GM23338 (cell line): ENCODE measurements at regions not wholly inside any gene's neighbourhood (a gene's known extent, or its start where the extent isn't known, plus 50 kb on each side); places are given as distances from the start of the nearest gene placed in this dataset.

Experiments
- ATAC-seq: fragments of 200-7000 bp; cut with Tn5 transposase; 3 replicates; pipeline ENCODE4 v1.9.1; 2020
- DNase-seq: peaks from one replicate; pipeline ENCODE4 v3.0.0-alpha.2; 2015; ENCODE audit warnings: low spot score
- H2AFZ ChIP-seq: fragments of 200-600 bp; sonication (generic); 2 replicates; pipeline ENCODE4 v1.8.0; 2016; ENCODE audit warnings: antibody characterized with exemption, mild to moderate bottlenecking, moderate library complexity
- H3F3A ChIP-seq: fragments of 200-600 bp; sonication (generic); replicated peaks from 2 replicates; pipeline ENCODE4 v1.8.0; 2017; ENCODE audit warnings: antibody characterized with exemption, mixed run types, low read depth
- H3K27ac ChIP-seq: fragments of 200-600 bp; sonication (generic); 2 replicates; pipeline ENCODE4 v1.6.1; 2016; ENCODE audit warnings: low read depth
- H3K27me3 ChIP-seq: fragments of 200-600 bp; sonication (generic); 2 replicates; pipeline ENCODE4 v1.8.0; 2016; ENCODE audit warnings: mild to moderate bottlenecking, mixed run types, moderate library complexity; ENCODE audit not compliant: insufficient read depth
- H3K36me3 ChIP-seq: fragments of 200-600 bp; sonication (generic); 2 replicates; pipeline ENCODE4 v1.8.0; 2016; ENCODE audit warnings: mild to moderate bottlenecking; ENCODE audit not compliant: insufficient read depth
- H3K4me1 ChIP-seq: fragments of 200-600 bp; sonication (generic); 2 replicates; pipeline ENCODE4 v1.8.0; 2016; ENCODE audit warnings: mild to moderate bottlenecking, moderate library complexity; ENCODE audit not compliant: insufficient read depth
- H3K4me2 ChIP-seq: fragments of 200-600 bp; sonication (generic); 2 replicates; pipeline ENCODE4 v1.7.1; 2017; ENCODE audit warnings: mixed run types
- H3K4me3 ChIP-seq: fragments of 200-600 bp; sonication (generic); 2 replicates; pipeline ENCODE4 v1.6.1; 2016; ENCODE audit warnings: mixed run types
- H3K79me2 ChIP-seq: fragments of 200-600 bp; sonication (generic); replicated peaks from 2 replicates; pipeline ENCODE4 v1.8.0; 2017; ENCODE audit warnings: mild to moderate bottlenecking; ENCODE audit not compliant: insufficient read depth
- H3K9me2 ChIP-seq: fragments of 200-600 bp; sonication (generic); 2 replicates; pipeline ENCODE4 v1.8.0; 2017; ENCODE audit not compliant: insufficient read depth
- H4K20me1 ChIP-seq: fragments of 200-600 bp; sonication (generic); replicated peaks from 2 replicates; pipeline ENCODE4 v1.8.0; 2017; ENCODE audit warnings: mild to moderate bottlenecking; ENCODE audit not compliant: insufficient read depth
- H3K27ac Mint-ChIP-seq: 2 replicates; pipeline ENCODE4 v1.8.0; 2020; ENCODE audit warnings: inconsistent platforms, mild to moderate bottlenecking, moderate library complexity, mixed read lengths
- H3K27me3 Mint-ChIP-seq: 3 replicates; pipeline ENCODE4 v1.8.0; 2022; ENCODE audit warnings: low read depth, mild to moderate bottlenecking, moderate library complexity, mixed read lengths, inconsistent platforms; ENCODE audit not compliant: insufficient read depth, poor library complexity
- H3K36me3 Mint-ChIP-seq: 3 replicates; pipeline ENCODE4 v1.8.0; 2021; ENCODE audit warnings: low read depth, mild to moderate bottlenecking, inconsistent platforms, moderate library complexity, mixed read lengths
- H3K4me1 Mint-ChIP-seq: 3 replicates; pipeline ENCODE4 v1.8.0; 2020; ENCODE audit warnings: mild to moderate bottlenecking, inconsistent platforms, mixed read lengths
- H3K4me3 Mint-ChIP-seq: 3 replicates; pipeline ENCODE4 v1.8.0; 2021; ENCODE audit warnings: moderate library complexity, mild to moderate bottlenecking, inconsistent platforms, mixed read lengths
- H3K9me3 Mint-ChIP-seq: 3 replicates; pipeline ENCODE4 v1.8.0; 2020; ENCODE audit warnings: moderate library complexity, mild to moderate bottlenecking, inconsistent platforms, mixed read lengths
- STAT1 ChIP-seq: IDR thresholded peaks from one replicate; pipeline ENCODE4 v1.6.1; 2016; ENCODE audit warnings: antibody characterized with exemption; ENCODE audit not compliant: unreplicated experiment
- TF ChIP-seq, protein P1 (sequence below): IDR thresholded peaks from one replicate; pipeline ENCODE4 v1.6.1; 2018; ENCODE audit warnings: antibody characterized with exemption; ENCODE audit not compliant: unreplicated experiment
- TF ChIP-seq, protein P2 (sequence below): fragments of 250-450 bp; sonication (Bioruptor Pico); IDR thresholded peaks from 2 replicates; pipeline ENCODE4 v1.5.0; 2020; ENCODE audit warnings: mild to moderate bottlenecking, moderate library complexity
- TF ChIP-seq, protein P3 (sequence below): IDR thresholded peaks from 2 replicates; pipeline ENCODE4 v1.6.1; 2016; ENCODE audit warnings: antibody characterized with exemption
- TF ChIP-seq, protein P4 (sequence below), 2 experiments: fragments of 200-600 bp in 1 of 2; sonication (generic) in 1 of 2; conservative IDR thresholded peaks; 2 replicates each; pipeline versions ENCODE4 v1.5.1 to v1.6.1; 2016 to 2017; ENCODE audit warnings: antibody characterized with exemption in 2 of 2, low read depth in 2 of 2, mild to moderate bottlenecking in 2 of 2, moderate library complexity in 1 of 2

DNA sequence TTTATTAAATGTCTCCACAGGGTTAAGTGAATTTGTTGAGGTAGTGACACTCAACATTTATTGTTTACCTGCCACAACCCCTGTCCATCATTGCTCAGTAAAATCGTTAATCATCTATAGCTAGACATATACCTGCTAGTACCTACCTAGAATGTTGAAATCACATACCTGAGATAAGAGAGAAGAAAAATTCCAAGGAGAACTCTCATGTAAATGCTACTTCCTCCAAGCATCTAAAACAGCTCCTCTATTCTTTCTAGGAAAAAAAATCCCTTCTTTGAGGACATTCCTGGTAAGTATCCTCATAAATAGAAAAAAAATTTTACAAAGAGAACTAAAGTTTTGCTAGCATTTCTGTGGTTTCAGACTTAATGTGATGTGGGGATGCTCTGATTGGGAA, 325.1 kb downstream of the DAD1 start:
- no peak for DNase-seq
- TF ChIP-seq, protein P1, sequence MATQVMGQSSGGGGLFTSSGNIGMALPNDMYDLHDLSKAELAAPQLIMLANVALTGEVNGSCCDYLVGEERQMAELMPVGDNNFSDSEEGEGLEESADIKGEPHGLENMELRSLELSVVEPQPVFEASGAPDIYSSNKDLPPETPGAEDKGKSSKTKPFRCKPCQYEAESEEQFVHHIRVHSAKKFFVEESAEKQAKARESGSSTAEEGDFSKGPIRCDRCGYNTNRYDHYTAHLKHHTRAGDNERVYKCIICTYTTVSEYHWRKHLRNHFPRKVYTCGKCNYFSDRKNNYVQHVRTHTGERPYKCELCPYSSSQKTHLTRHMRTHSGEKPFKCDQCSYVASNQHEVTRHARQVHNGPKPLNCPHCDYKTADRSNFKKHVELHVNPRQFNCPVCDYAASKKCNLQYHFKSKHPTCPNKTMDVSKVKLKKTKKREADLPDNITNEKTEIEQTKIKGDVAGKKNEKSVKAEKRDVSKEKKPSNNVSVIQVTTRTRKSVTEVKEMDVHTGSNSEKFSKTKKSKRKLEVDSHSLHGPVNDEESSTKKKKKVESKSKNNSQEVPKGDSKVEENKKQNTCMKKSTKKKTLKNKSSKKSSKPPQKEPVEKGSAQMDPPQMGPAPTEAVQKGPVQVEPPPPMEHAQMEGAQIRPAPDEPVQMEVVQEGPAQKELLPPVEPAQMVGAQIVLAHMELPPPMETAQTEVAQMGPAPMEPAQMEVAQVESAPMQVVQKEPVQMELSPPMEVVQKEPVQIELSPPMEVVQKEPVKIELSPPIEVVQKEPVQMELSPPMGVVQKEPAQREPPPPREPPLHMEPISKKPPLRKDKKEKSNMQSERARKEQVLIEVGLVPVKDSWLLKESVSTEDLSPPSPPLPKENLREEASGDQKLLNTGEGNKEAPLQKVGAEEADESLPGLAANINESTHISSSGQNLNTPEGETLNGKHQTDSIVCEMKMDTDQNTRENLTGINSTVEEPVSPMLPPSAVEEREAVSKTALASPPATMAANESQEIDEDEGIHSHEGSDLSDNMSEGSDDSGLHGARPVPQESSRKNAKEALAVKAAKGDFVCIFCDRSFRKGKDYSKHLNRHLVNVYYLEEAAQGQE: no peak
- TF ChIP-seq, protein P2, sequence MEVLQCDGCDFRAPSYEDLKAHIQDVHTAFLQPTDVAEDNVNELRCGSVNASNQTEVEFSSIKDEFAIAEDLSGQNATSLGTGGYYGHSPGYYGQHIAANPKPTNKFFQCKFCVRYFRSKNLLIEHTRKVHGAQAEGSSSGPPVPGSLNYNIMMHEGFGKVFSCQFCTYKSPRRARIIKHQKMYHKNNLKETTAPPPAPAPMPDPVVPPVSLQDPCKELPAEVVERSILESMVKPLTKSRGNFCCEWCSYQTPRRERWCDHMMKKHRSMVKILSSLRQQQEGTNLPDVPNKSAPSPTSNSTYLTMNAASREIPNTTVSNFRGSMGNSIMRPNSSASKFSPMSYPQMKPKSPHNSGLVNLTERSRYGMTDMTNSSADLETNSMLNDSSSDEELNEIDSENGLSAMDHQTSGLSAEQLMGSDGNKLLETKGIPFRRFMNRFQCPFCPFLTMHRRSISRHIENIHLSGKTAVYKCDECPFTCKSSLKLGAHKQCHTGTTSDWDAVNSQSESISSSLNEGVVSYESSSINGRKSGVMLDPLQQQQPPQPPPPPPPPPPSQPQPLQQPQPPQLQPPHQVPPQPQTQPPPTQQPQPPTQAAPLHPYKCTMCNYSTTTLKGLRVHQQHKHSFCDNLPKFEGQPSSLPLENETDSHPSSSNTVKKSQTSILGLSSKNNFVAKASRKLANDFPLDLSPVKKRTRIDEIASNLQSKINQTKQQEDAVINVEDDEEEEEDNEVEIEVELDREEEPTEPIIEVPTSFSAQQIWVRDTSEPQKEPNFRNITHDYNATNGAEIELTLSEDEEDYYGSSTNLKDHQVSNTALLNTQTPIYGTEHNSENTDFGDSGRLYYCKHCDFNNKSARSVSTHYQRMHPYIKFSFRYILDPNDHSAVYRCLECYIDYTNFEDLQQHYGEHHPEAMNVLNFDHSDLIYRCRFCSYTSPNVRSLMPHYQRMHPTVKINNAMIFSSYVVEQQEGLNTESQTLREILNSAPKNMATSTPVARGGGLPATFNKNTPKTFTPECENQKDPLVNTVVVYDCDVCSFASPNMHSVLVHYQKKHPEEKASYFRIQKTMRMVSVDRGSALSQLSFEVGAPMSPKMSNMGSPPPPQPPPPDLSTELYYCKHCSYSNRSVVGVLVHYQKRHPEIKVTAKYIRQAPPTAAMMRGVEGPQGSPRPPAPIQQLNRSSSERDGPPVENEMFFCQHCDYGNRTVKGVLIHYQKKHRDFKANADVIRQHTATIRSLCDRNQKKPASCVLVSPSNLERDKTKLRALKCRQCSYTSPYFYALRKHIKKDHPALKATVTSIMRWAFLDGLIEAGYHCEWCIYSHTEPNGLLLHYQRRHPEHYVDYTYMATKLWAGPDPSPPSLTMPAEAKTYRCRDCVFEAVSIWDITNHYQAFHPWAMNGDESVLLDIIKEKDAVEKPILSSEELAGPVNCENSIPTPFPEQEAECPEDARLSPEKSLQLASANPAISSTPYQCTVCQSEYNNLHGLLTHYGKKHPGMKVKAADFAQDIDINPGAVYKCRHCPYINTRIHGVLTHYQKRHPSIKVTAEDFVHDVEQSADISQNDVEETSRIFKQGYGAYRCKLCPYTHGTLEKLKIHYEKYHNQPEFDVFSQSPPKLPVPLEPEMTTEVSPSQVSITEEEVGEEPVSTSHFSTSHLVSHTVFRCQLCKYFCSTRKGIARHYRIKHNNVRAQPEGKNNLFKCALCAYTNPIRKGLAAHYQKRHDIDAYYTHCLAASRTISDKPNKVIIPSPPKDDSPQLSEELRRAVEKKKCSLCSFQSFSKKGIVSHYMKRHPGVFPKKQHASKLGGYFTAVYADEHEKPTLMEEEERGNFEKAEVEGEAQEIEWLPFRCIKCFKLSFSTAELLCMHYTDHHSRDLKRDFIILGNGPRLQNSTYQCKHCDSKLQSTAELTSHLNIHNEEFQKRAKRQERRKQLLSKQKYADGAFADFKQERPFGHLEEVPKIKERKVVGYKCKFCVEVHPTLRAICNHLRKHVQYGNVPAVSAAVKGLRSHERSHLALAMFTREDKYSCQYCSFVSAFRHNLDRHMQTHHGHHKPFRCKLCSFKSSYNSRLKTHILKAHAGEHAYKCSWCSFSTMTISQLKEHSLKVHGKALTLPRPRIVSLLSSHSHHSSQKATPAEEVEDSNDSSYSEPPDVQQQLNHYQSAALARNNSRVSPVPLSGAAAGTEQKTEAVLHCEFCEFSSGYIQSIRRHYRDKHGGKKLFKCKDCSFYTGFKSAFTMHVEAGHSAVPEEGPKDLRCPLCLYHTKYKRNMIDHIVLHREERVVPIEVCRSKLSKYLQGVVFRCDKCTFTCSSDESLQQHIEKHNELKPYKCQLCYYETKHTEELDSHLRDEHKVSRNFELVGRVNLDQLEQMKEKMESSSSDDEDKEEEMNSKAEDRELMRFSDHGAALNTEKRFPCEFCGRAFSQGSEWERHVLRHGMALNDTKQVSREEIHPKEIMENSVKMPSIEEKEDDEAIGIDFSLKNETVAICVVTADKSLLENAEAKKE (CRISPR knock-in tag): no peak
- no peak for TF ChIP-seq STAT1
- TF ChIP-seq, protein P3, sequence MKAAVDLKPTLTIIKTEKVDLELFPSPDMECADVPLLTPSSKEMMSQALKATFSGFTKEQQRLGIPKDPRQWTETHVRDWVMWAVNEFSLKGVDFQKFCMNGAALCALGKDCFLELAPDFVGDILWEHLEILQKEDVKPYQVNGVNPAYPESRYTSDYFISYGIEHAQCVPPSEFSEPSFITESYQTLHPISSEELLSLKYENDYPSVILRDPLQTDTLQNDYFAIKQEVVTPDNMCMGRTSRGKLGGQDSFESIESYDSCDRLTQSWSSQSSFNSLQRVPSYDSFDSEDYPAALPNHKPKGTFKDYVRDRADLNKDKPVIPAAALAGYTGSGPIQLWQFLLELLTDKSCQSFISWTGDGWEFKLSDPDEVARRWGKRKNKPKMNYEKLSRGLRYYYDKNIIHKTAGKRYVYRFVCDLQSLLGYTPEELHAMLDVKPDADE: no peak
- TF ChIP-seq, protein P4, sequence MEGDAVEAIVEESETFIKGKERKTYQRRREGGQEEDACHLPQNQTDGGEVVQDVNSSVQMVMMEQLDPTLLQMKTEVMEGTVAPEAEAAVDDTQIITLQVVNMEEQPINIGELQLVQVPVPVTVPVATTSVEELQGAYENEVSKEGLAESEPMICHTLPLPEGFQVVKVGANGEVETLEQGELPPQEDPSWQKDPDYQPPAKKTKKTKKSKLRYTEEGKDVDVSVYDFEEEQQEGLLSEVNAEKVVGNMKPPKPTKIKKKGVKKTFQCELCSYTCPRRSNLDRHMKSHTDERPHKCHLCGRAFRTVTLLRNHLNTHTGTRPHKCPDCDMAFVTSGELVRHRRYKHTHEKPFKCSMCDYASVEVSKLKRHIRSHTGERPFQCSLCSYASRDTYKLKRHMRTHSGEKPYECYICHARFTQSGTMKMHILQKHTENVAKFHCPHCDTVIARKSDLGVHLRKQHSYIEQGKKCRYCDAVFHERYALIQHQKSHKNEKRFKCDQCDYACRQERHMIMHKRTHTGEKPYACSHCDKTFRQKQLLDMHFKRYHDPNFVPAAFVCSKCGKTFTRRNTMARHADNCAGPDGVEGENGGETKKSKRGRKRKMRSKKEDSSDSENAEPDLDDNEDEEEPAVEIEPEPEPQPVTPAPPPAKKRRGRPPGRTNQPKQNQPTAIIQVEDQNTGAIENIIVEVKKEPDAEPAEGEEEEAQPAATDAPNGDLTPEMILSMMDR (conservative IDR thresholded peaks at IDR 0.05; ENCODE audit: low read depth in 2 of 2): no peak
- H3K36me3 ChIP-seq: no peaks in the 10 kb centered on the region
- H2AFZ ChIP-seq: no peak overlapping the region
- H3F3A ChIP-seq: no peaks in the 10 kb centered on the region
- Mint-ChIP-seq H3K27me3 (peaks cover 4% of the 10 kb centered on the region), H3K27ac (no peak overlapping the region), H3K4me1 (peaks cover 39% of the 10 kb centered on the region), H3K4me3 (no peak overlapping the region), H3K9me3 (peaks cover 5% of the 10 kb centered on the region; the same call in 2 of the 3 replicates), H3K36me3 (no peaks in the 10 kb centered on the region)
- no peaks in the 10 kb centered on the region for H3K79me2 ChIP-seq
- H3K27me3 ChIP-seq: no peaks in the 10 kb centered on the region
- H3K4me3 ChIP-seq: no peak overlapping the region
- no peak for ATAC-seq
- H3K27ac ChIP-seq: no peak overlapping the region
- H3K4me1 ChIP-seq: peaks cover 34% of the 10 kb centered on the region
- H4K20me1 ChIP-seq: no peaks in the 10 kb centered on the region
- H3K9me2 ChIP-seq: peaks cover 4% of the 10 kb centered on the region; the same call in 1 of the 2 replicates
- H3K4me2 ChIP-seq: peak overlapping the region; percentile 28
